D721Med (cell line): ENCODE measurements at regions not wholly inside any gene's neighbourhood (a gene's known extent, or its start where the extent isn't known, plus 50 kb on each side); places are given as distances from the start of the nearest gene placed in this dataset.

Experiments
- DNase-seq: peaks from one replicate; pipeline ENCODE4 v3.0.0; 2011; ENCODE audit warnings: low spot score; ENCODE audit not compliant: insufficient read length
- FAIRE-seq: peaks from 2 replicates; lab custom pipeline; 2011; peaks lifted over from hg19 to GRCh38; lab: Jason Lieb, UNC
- CTCF ChIP-seq: IDR thresholded peaks from 2 replicates; pipeline ENCODE4 v1.5.1; 2012; ENCODE audit warnings: mild to moderate bottlenecking, control low read depth; ENCODE audit not compliant: insufficient read depth; ENCODE audit errors: missing control alignments

GRCh38 chr15:97691799-97692198 is 268.7 kb upstream of the ARRDC4 start:
- TF ChIP-seq CTCF, result no peak
- FAIRE-seq, result no peak

GRCh38 chr15:97692301-97693015 is 268.0 kb upstream of the ARRDC4 start:
- FAIRE-seq, result no peak
- DNase-seq, result no peak
- no peak for TF ChIP-seq CTCF

More at GRCh38 chr15:97691799-97692198, 268.7 kb upstream of the ARRDC4 start:
- DNase-seq, result no peak

- DNase-seq (no peak), FAIRE-seq (no peak)
- no peak for TF ChIP-seq CTCF
Measured at GRCh38 chr15:97694456-97694855, 266.0 kb upstream of the ARRDC4 start.

GRCh38 chr15:97703400-97703799 is 257.1 kb upstream of the ARRDC4 start:
- DNase-seq, result no peak
- no peak for TF ChIP-seq CTCF
- FAIRE-seq, result no peak

GRCh38 chr15:97706059-97706458 is 254.4 kb upstream of the ARRDC4 start:
- TF ChIP-seq CTCF, result no peak
- DNase-seq, result no peak
- no peak for FAIRE-seq

- no peak for FAIRE-seq
- DNase-seq, result no peak
- TF ChIP-seq CTCF, result no peak
Measured at GRCh38 chr15:97708252-97708651, 252.3 kb upstream of the ARRDC4 start.

GRCh38 chr15:97712530-97712929 is 248.0 kb upstream of the ARRDC4 start:
- TF ChIP-seq CTCF, result no peak
- DNase-seq (no peak), FAIRE-seq (no peak)
